ENCODE measurements at regions not wholly inside any gene's neighbourhood (a gene's known extent, or its start where the extent isn't known, plus 50 kb on each side); places are given as distances from the start of the nearest gene placed in this dataset.
"Not testable (repeated sequence)": the region's sequence is repeated elsewhere in the genome, so short reads cannot be mapped to it uniquely, and the experiment has no call there.

GRCh38 chr3:173287361-173287760 is 110.2 kb upstream of the NLGN1 start:
- TF ChIP-seq CTCF (IDR thresholded peaks at IDR 0.05; ENCODE audit: low read depth, low read length, missing control alignments): no peak
- H3K4me3 ChIP-seq (replicated peaks; ENCODE audit: low read depth, low read length): no peak overlapping the region
- DNase-seq (ENCODE audit: extremely low read depth, low read depth): no peak

GRCh38 chr3:173286507-173286906 is 111.0 kb upstream of the NLGN1 start:
- not testable (repeated sequence) for DNase-seq (ENCODE audit: extremely low read depth, low read depth); H3K4me3 ChIP-seq (replicated peaks; ENCODE audit: low read depth, low read length)

- H3K4me3 ChIP-seq (replicated peaks; ENCODE audit: low read depth, low read length): no peak overlapping the region
- TF ChIP-seq CTCF (IDR thresholded peaks at IDR 0.05; ENCODE audit: low read depth, low read length, missing control alignments): no peak
- DNase-seq (ENCODE audit: extremely low read depth, low read depth): no peak
Observed at GRCh38 chr3:173284301-173284700, 113.2 kb upstream of the NLGN1 start.

- no peak for TF ChIP-seq CTCF (IDR thresholded peaks at IDR 0.05; ENCODE audit: low read depth, low read length, missing control alignments)
- no peak overlapping the region for H3K4me3 ChIP-seq (replicated peaks; ENCODE audit: low read depth, low read length)
- no peak for DNase-seq (ENCODE audit: extremely low read depth, low read depth)
Observed at GRCh38 chr3:173275740-173276139, 121.8 kb upstream of the NLGN1 start.

GRCh38 chr3:173273838-173274237 is 123.7 kb upstream of the NLGN1 start:
- no peak for DNase-seq (ENCODE audit: extremely low read depth, low read depth)
- no peak for TF ChIP-seq CTCF (IDR thresholded peaks at IDR 0.05; ENCODE audit: low read depth, low read length, missing control alignments)

GRCh38 chr3:173268781-173269180 is 127.7 kb upstream of the SPATA16 start:
- TF ChIP-seq CTCF (IDR thresholded peaks at IDR 0.05; ENCODE audit: low read depth, low read length, missing control alignments): no peak
- no peak for DNase-seq (ENCODE audit: extremely low read depth, low read depth)
- no peak overlapping the region for H3K4me3 ChIP-seq (replicated peaks; ENCODE audit: low read depth, low read length)

More at GRCh38 chr3:173273838-173274237, 123.7 kb upstream of the NLGN1 start:
- no peak overlapping the region for H3K4me3 ChIP-seq (replicated peaks; ENCODE audit: low read depth, low read length)

- no peak overlapping the region for H3K4me3 ChIP-seq (replicated peaks; ENCODE audit: low read depth, low read length)
- no peak for DNase-seq (ENCODE audit: extremely low read depth, low read depth)
- no peak for TF ChIP-seq CTCF (IDR thresholded peaks at IDR 0.05; ENCODE audit: low read depth, low read length, missing control alignments)
Observed at GRCh38 chr3:173267716-173268115, 126.7 kb upstream of the SPATA16 start.
